ENCODE measurements at regions not wholly inside any gene's neighbourhood (a gene's known extent, or its start where the extent isn't known, plus 50 kb on each side); places are given as distances from the start of the nearest gene placed in this dataset.

GRCh38 chr21:28821276-28822122, 171.2 kb downstream of the LTN1 start:
- TF ChIP-seq CTCF (IDR thresholded peaks at IDR 0.05) = no peak
- no peak for TF ChIP-seq POLR2A (IDR thresholded peaks at IDR 0.05)

Measured in uterus (tissue), 2 donors.